Prostate gland (tissue), 2 donors: ENCODE measurements at regions not wholly inside any gene's neighbourhood (a gene's known extent, or its start where the extent isn't known, plus 50 kb on each side); places are given as distances from the start of the nearest gene placed in this dataset.

Experiments
- CTCF ChIP-seq, 4 experiments: fragments of 200-600 bp in 2 of 4; fragments of 450-650 bp in 2 of 4; sonication (generic) in 2 of 4; IDR thresholded peaks; 1 replicate in 3 of 4; 2 replicates in 1 of 4; pipeline ENCODE4 v1.5.1; 2016 to 2019; ENCODE audit warnings: antibody characterized with exemption in 4 of 4, mild to moderate bottlenecking in 2 of 4, moderate library complexity in 2 of 4
- POLR2AphosphoS5 ChIP-seq: sonication (generic); formaldehyde crosslinking; IDR thresholded peaks from one replicate; pipeline ENCODE4 v1.6.1; 2017; ENCODE audit warnings: antibody characterized with exemption

- TF ChIP-seq POLR2AphosphoS5: no peak
- no peak for TF ChIP-seq CTCF (IDR thresholded peaks at IDR 0.05)
These were observed 442.5 kb downstream of the XPNPEP1 start for GRCh38 chr10:109480836-109481235.
